ENCODE measurements at regions not wholly inside any gene's neighbourhood (a gene's known extent, or its start where the extent isn't known, plus 50 kb on each side); places are given as distances from the start of the nearest gene placed in this dataset.

DNA sequence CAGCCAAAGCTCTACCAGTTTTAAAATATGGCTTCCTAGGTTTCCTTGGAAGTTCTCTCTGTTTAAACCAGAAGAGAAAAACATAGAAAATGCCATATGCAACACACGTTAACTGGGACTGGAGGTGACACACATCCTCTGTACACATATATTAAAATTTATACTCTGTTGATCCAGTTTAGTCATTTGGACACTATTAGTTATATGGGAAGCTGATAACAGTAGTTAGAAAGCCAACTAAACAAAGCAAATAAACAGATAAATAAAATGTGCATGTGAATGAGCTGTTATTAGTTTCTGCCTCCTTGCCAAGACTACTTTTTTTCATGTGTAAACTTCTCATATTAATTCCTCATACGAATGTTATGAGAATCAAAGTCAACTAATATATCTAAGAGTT, 1249.2 kb upstream of the CDH6 start:
- DNase-seq (ENCODE audit: low read depth) = no peak
- TF ChIP-seq CTCF (IDR thresholded peaks at IDR 0.05; ENCODE audit: insufficient read depth, low read length) = no peak

DNA sequence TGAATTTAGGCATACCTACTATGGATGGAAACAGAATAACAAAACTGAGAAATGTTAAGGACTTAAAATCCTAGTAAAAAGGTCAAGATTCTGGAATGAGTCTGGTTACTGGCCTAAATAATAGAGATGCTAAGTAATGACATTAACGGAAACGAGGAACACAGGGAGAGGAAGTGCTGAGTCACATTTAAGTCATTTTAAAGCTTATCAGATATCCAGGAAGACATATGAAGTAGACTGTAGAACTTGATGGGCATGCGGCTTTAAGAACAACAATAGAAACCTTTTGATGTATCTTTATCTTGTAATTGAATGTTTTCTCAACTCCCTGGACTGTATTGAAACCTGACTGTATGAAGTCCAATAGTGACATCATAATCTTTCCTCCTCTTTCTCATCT, 1251.4 kb upstream of the CDH6 start:
- DNase-seq (ENCODE audit: low read depth) = no peak
- TF ChIP-seq CTCF (IDR thresholded peaks at IDR 0.05; ENCODE audit: insufficient read depth, low read length) = no peak
- H3K4me3 ChIP-seq (ENCODE audit: low read depth, low read length) = no peak overlapping the region

More for the DNA sequence above, 1249.2 kb upstream of the CDH6 start:
- no peak overlapping the region for H3K4me3 ChIP-seq (ENCODE audit: low read depth, low read length)

GRCh38 chr5:29939988-29940387, 1253.5 kb upstream of the CDH6 start:
- H3K4me3 ChIP-seq (ENCODE audit: low read depth, low read length) = no peak overlapping the region
- DNase-seq (ENCODE audit: low read depth) = no peak
- no peak for TF ChIP-seq CTCF (IDR thresholded peaks at IDR 0.05; ENCODE audit: insufficient read depth, low read length)

GRCh38 chr5:29935371-29935770, 1258.1 kb upstream of the CDH6 start:
- no peak overlapping the region for H3K4me3 ChIP-seq (ENCODE audit: low read depth, low read length)
- no peak for DNase-seq (ENCODE audit: low read depth)
- no peak for TF ChIP-seq CTCF (IDR thresholded peaks at IDR 0.05; ENCODE audit: insufficient read depth, low read length)

GRCh38 chr5:29930316-29930715, 1263.2 kb upstream of the CDH6 start:
- no peak for TF ChIP-seq CTCF (IDR thresholded peaks at IDR 0.05; ENCODE audit: insufficient read depth, low read length)
- H3K4me3 ChIP-seq (ENCODE audit: low read depth, low read length) = no peak overlapping the region
- no peak for DNase-seq (ENCODE audit: low read depth)

- no peak for TF ChIP-seq CTCF (IDR thresholded peaks at IDR 0.05; ENCODE audit: insufficient read depth, low read length)
- DNase-seq (ENCODE audit: low read depth) = no peak
Observed at GRCh38 chr5:29924107-29924506, 1269.4 kb upstream of the CDH6 start.

DNA sequence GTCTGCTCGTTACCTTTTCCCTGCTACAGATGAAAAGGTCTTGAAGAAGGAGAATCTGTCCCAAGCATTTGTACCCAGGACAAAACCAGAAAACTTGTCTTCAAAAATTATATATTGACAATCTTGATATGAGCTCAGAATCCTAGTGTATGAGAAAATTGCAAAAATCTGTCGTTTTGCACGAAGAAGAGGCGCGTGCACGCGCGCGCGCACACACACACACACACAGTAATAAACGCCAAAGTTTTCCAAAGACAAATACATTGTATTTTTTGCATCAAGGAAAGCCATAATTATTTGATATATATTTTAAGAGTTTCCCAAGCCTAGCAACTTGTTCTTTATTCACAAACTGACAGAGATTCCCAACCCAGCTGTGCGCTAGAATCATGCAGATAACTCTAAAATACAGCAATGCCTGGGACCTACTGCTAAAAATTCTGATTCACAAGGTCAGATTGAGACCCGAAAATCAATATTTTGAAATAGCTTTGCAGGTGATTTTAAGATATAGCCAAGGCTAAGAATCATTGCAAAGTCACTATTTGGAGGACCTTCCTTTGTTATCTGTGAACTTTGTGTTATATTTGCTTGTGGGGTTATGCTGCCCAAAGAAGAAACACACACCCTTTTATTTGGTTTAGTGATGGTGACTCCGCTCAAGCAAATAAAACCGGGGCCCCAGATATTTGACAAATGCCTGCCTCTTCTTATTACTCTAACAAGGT, 1287.7 kb upstream of the CDH6 start:
- DNase-seq (ENCODE audit: low read depth) = no peak
- H3K4me3 ChIP-seq (ENCODE audit: low read depth, low read length) = no peak overlapping the region
- TF ChIP-seq CTCF (IDR thresholded peaks at IDR 0.05; ENCODE audit: insufficient read depth, low read length) = no peak

More at GRCh38 chr5:29924107-29924506, 1269.4 kb upstream of the CDH6 start:
- H3K4me3 ChIP-seq (ENCODE audit: low read depth, low read length) = no peak overlapping the region
